Stimulated activated CD4-positive, alpha-beta T cell treated with anti-CD3 and anti-CD28 coated beads, Interleukin-1b, Interleukin-23, amount 100 ng/mL, for 1 hour (primary cell): ENCODE measurements at regions not wholly inside any gene's neighbourhood (a gene's known extent, or its start where the extent isn't known, plus 50 kb on each side); places are given as distances from the start of the nearest gene placed in this dataset.
"Not testable (repeated sequence)": the region's sequence is repeated elsewhere in the genome, so short reads cannot be mapped to it uniquely, and the experiment has no call there.

ENCODE experiments used
- DNase-seq, 2 donors: peaks; one replicate each; pipeline ENCODE4 v3.0.0-alpha.2; 2020; ENCODE audit warnings: low read depth in 2 of 2

DNA sequence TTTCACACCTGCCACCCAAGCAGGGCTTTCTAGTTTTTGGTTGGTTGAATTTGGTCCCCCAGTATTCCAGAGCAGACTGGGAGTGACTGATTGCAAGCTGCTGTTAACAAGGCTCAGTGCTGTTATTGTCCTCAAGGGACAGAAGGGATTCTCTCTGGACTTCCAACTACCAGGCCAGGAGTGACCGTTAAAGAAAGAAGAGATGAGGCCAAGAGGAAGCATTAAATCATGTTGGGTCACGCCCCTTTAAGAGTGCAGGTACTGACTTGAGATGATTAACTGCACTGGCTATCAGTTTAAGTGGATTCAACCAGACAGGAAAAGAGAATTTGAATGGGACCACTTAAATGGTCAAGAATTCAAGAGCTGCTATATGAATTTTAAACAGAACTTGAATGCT is 220.8 kb upstream of the PCSK5 start:
- DNase-seq: no peak

GRCh38 chr9:75671354-75671753 is 219.1 kb upstream of the PCSK5 start:
- DNase-seq: no peak

GRCh38 chr9:75672478-75672877 is 218.0 kb upstream of the PCSK5 start:
- no peak for DNase-seq

- no peak for DNase-seq
Observed at GRCh38 chr9:75683591-75683990, 206.9 kb upstream of the PCSK5 start.

GRCh38 chr9:75685062-75685461 is 205.4 kb upstream of the PCSK5 start:
- DNase-seq: no peak

DNA sequence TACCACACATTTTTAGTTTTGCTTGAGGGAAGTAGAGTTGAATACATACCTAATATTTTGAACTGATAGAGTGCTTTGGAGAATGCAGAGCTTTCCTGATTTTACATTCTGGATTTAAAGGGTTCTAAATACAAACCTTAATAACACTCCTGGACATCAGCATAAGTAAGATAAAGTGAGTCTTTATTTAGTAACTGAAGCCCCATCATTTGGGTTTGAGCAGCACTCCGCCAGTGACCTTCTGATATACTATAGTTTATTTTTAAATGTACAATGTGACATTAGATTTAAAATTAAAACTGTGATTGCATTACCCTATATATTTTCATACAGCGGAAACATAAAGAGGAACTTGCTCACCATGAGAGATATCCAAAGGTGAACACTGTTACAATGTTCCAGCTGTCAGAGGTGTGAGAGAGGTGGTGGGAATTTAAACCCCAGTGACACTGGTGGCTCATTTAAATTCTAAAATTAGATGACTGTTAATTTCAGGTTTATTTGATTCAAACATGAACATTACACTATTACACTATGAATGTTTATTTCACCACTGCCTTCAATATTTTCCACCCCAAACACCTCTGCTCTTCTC is 203.0 kb upstream of the PCSK5 start:
- DNase-seq: no peak

DNA sequence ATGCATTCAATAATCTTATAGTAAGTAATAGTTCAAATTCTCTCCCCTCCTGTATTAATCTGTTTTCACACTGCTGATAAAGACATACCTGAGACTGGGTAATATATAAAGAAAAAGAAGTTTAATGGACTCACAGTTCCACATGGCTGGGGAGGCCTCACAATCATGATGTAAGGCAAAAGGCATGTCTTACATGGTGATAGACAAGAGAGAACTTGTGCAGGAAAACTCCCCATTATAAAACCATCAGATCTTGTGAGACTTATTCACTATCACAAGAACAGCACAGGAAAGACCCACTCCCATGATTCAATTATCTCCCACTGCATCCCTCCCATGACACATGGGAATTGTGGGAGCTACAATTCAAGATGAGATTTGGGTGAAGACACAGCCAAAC is 199.9 kb upstream of the PCSK5 start:
- DNase-seq: not testable (repeated sequence)

DNA sequence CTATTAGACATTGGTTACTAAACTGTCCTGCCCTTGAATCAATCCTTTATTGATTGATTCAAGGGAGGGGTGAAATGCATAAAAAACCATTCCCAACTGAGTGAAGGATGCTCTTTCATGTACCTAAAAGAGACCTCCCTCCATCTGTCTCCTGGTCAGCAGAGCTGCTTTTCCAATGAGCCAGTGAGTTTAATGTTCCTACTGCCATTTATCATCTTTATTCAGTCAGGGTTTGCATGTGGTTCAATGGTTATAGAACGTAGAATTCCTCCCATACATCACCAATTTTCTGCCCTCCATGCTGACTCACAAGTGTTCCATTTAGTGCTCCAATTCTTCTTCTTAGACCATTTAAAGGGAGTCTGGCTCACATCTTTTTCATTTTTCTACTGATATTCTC is 199.1 kb upstream of the PCSK5 start:
- DNase-seq: no peak

DNA sequence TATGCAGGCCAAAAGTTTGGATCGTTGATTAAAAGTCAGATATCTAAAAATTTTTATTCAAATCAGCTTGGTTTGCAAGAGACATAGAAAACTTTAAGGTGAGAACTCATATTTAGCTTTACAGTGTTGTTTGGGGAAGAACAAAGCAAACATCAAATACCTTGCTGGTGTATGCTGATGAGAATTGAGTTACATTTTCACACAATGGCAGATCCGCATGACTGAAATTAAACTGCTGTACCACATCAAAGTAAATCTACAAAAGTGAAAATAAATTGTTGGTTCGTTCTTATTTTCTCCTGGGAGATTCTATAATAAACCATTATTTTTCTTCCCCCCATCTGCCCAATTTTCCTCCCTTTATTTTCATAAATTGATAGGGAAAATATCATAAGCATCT is 198.2 kb upstream of the PCSK5 start:
- no peak for DNase-seq

DNA sequence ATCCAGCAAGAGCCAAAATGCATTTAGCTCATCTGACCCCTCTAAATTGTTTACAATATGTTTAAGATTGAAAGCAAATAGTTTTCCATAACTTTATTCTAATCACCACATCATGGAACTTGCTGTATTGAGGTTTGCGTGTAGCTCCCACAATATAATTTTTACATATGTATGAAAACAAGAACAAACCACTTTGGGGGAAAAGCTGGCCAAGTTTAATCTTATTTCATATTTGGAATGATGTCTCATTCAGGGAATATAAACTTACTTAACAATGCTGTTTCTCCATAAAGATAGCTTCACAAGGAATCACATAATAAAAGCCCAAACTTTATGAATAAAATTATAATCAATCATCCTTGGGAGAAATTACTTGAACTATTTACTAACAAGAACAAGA is 194.6 kb upstream of the PCSK5 start:
- no peak for DNase-seq

GRCh38 chr9:75699017-75699416 is 191.5 kb upstream of the PCSK5 start:
- no peak for DNase-seq

DNA sequence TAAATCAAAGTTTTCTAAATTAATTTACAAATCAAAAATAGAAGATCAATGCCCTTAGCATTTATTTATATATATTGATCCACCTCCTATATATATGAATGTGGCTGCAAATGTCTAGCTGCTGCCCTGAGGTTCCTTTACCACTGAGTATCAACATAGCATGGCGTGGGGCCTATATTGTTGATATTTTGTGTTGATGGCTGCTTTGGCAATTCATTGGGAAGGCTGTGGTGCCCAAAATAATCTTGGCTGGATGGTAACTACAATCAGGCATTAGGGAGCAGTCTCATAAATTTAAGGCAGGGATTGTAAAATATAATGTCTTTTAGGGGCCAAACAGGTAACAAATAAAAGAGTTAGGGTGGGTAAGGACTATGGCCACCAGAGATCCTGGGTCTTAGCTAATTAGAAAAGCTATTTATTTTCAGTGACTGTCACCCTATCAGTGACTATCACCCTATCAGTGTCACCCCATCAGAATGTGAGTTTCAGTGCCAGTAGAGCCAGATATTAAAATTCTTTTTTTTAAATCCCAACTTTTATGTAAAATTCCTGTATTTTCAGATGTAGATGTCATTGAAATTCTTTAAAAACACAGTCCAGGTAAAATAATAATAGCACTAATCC is 190.7 kb upstream of the PCSK5 start:
- no peak for DNase-seq

GRCh38 chr9:75700252-75700640 is 190.2 kb upstream of the PCSK5 start:
- no peak for DNase-seq

DNA sequence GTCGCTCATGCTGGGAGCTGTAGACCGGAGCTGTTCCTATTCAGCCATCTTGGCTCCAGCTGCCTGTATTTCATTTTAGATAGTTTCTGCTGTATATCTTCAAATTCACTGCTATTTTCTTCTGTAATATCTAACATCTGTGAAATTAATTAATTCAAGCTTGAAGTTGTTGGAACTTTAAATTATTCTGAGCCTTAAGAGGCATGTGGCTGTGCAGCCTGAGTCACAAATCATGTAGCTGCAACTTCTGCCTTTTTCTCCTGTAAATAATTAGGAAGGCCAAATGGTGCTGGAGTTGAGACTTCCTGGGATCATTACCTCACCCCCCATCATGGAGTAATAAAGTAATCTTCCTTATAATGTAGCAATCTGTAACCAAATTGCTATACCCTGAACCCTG is 183.3 kb upstream of the PCSK5 start:
- DNase-seq: no peak

- no peak for DNase-seq
Observed at GRCh38 chr9:75709698-75710097, 180.8 kb upstream of the PCSK5 start.

GRCh38 chr9:75712700-75713099 is 177.8 kb upstream of the PCSK5 start:
- DNase-seq: no peak

DNA sequence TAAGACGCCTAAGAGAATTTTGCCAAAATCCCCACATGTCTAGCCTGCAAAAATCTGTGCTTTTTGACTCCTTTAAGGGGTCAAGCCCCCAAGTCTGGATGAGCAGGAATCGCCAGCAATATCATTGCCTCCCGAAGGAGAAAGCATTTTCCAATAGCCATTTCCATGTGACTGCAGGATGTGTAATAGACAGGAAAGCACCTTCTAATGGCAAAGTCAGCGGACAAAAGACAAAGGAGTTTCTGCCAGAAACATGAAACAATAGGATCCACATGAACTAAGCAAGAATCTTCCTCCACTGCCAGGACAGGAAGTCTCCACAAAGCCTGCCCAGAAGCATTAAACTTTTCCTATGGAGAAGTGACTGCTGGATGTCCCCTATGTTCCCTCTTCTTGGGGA is 177.1 kb upstream of the PCSK5 start:
- DNase-seq: no peak

- no peak for DNase-seq
Observed at GRCh38 chr9:75715360-75715759, 175.1 kb upstream of the PCSK5 start.

- no peak for DNase-seq
Observed at GRCh38 chr9:75718677-75719076, 171.8 kb upstream of the PCSK5 start.

GRCh38 chr9:75728391-75728790 is 162.1 kb upstream of the PCSK5 start:
- no peak for DNase-seq

DNA sequence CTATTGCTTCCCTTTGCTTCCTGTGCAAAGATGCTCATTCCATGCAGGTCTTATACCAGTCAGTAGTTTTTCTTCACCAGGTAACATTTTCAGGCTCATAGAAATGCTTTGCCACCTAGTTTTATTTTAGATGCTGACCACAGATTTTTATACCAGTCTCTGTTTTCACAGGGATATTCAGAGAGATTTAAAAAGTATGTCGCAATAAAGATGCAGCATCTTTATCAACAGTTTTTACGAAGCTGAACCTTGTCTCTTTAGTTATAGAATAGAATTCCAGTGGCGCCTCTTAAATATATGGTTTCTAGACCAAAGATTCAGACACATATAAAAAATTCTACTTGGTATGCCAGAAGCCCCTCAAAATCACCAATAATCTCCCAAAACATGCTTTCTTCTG is 155.7 kb upstream of the PCSK5 start:
- DNase-seq: no peak

- no peak for DNase-seq
Observed at GRCh38 chr9:75739884-75740611, 150.4 kb upstream of the PCSK5 start.

- no peak for DNase-seq
Observed at GRCh38 chr9:75743855-75744254, 146.6 kb upstream of the PCSK5 start.
